H1 (cell line): ENCODE measurements at regions not wholly inside any gene's neighbourhood (a gene's known extent, or its start where the extent isn't known, plus 50 kb on each side); places are given as distances from the start of the nearest gene placed in this dataset.

ENCODE experiments used
- RAD21 ChIP-seq, 2 experiments: IDR thresholded peaks in 1 of 2; conservative IDR thresholded peaks in 1 of 2; 2 replicates each; pipeline ENCODE4 v1.6.1; 2011; ENCODE audit warnings: low read depth in 2 of 2, low read length in 2 of 2, improper control_type of control experiment in 1 of 2, inconsistent platforms in 1 of 2, mild to moderate bottlenecking in 1 of 2, moderate library complexity in 1 of 2

GRCh38 chr12:78330131-78330530, 499.4 kb downstream of the NAV3 start (continued):
- no peak for TF ChIP-seq RAD21 (IDR thresholded peaks at IDR 0.05 in 1 of 2, conservative IDR thresholded peaks at IDR 0.05 in 1 of 2; ENCODE audit: low read depth in 2 of 2, low read length in 2 of 2)
